SK-N-SH treated with all-trans-retinoic acid at 6 μM for 48 hours (cell line): ENCODE measurements at regions not wholly inside any gene's neighbourhood (a gene's known extent, or its start where the extent isn't known, plus 50 kb on each side); places are given as distances from the start of the nearest gene placed in this dataset.

Source experiments
- ARNTL ChIP-seq: fragments of 450-650 bp; formaldehyde crosslinking; IDR thresholded peaks from 2 replicates; pipeline ENCODE4 v1.5.0; 2020; ENCODE audit warnings: low read depth, mild to moderate bottlenecking, moderate library complexity, borderline replicate concordance
- RARB ChIP-seq: fragments of 250-450 bp; sonication (Bioruptor Pico); IDR thresholded peaks from 2 replicates; pipeline ENCODE4 v1.8.0; 2021; ENCODE audit warnings: mild to moderate bottlenecking, moderate library complexity
- TOX ChIP-seq: fragments of 250-450 bp; sonication (Bioruptor Pico); IDR thresholded peaks from 2 replicates; pipeline ENCODE4 v1.8.0; 2021; ENCODE audit warnings: mild to moderate bottlenecking, moderate library complexity, borderline replicate concordance
- ZFP30 ChIP-seq: fragments of 450-650 bp; formaldehyde crosslinking; IDR thresholded peaks from 2 replicates; pipeline ENCODE4 v1.5.0; 2022; ENCODE audit warnings: mild to moderate bottlenecking, moderate library complexity
- TF ChIP-seq, protein P1 (sequence below): fragments of 250-450 bp; sonication (Bioruptor Pico); IDR thresholded peaks from 2 replicates; pipeline ENCODE4 v1.5.1; 2021; ENCODE audit warnings: mild to moderate bottlenecking, moderate library complexity
- TF ChIP-seq, protein P2 (sequence below): fragments of 250-450 bp; sonication (Bioruptor Pico); IDR thresholded peaks from 2 replicates; pipeline ENCODE4 v1.5.0; 2020; ENCODE audit warnings: mild to moderate bottlenecking, moderate library complexity

DNA sequence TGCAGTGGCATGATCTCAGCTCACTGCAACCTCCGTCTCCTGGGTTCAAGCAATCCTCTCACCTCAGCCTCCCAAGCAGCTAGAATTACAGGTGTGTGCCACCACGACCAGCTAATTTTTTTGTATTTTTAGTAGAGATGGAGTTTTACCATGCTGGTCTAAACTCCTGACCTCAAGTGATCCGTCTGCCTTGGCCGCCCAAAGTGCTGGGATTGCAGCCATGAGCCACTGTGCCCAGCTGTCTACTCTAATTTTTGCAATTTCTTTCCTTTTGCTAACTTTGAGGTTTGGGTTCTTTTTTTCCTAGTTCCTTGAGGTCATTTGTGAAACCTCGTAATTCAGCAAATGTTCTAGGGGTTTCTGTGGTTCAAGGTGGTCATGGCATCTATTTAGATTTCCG, 63.7 kb upstream of the PRLR start:
- TF ChIP-seq ARNTL (CRISPR knock-in tag), result no peak
- TF ChIP-seq, protein P1, sequence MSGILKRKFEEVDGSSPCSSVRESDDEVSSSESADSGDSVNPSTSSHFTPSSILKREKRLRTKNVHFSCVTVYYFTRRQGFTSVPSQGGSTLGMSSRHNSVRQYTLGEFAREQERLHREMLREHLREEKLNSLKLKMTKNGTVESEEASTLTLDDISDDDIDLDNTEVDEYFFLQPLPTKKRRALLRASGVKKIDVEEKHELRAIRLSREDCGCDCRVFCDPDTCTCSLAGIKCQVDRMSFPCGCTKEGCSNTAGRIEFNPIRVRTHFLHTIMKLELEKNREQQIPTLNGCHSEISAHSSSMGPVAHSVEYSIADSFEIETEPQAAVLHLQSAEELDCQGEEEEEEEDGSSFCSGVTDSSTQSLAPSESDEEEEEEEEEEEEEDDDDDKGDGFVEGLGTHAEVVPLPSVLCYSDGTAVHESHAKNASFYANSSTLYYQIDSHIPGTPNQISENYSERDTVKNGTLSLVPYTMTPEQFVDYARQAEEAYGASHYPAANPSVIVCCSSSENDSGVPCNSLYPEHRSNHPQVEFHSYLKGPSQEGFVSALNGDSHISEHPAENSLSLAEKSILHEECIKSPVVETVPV (CRISPR knock-in tag), result no peak
- TF ChIP-seq RARB (CRISPR knock-in tag), result no peak
- TF ChIP-seq ZFP30 (CRISPR knock-in tag), result no peak
- TF ChIP-seq, protein P2, sequence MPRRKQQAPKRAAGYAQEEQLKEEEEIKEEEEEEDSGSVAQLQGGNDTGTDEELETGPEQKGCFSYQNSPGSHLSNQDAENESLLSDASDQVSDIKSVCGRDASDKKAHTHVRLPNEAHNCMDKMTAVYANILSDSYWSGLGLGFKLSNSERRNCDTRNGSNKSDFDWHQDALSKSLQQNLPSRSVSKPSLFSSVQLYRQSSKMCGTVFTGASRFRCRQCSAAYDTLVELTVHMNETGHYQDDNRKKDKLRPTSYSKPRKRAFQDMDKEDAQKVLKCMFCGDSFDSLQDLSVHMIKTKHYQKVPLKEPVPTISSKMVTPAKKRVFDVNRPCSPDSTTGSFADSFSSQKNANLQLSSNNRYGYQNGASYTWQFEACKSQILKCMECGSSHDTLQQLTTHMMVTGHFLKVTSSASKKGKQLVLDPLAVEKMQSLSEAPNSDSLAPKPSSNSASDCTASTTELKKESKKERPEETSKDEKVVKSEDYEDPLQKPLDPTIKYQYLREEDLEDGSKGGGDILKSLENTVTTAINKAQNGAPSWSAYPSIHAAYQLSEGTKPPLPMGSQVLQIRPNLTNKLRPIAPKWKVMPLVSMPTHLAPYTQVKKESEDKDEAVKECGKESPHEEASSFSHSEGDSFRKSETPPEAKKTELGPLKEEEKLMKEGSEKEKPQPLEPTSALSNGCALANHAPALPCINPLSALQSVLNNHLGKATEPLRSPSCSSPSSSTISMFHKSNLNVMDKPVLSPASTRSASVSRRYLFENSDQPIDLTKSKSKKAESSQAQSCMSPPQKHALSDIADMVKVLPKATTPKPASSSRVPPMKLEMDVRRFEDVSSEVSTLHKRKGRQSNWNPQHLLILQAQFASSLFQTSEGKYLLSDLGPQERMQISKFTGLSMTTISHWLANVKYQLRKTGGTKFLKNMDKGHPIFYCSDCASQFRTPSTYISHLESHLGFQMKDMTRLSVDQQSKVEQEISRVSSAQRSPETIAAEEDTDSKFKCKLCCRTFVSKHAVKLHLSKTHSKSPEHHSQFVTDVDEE (CRISPR knock-in tag), result no peak
- TF ChIP-seq TOX (CRISPR knock-in tag), result no peak
